Ovary (tissue), 7 donors: ENCODE measurements at regions not wholly inside any gene's neighbourhood (a gene's known extent, or its start where the extent isn't known, plus 50 kb on each side); places are given as distances from the start of the nearest gene placed in this dataset.

Source experiments
- DNase-seq, 5 donors: peaks; one replicate each; pipeline ENCODE4 v3.0.0-alpha.2; 2019 to 2020
- H3K27ac ChIP-seq, 2 donors: fragments of 200-600 bp; one replicate each; pipeline versions ENCODE4 v1.5.1 to v1.8.0; 2019 to 2022
- H3K27me3 ChIP-seq: fragments of 200-600 bp; one replicate; pipeline ENCODE4 v1.8.0; 2022
- H3K36me3 ChIP-seq: fragments of 200-600 bp; sonication (generic); one replicate; pipeline ENCODE4 v1.5.1; 2019
- H3K4me1 ChIP-seq: one replicate; pipeline ENCODE4 v1.8.1; 2013; ENCODE audit warnings: mild to moderate bottlenecking, moderate library complexity; ENCODE audit not compliant: insufficient read depth
- H3K4me3 ChIP-seq: fragments of 200-600 bp; sonication (generic); one replicate; pipeline ENCODE4 v1.5.1; 2017
- H3K9me3 ChIP-seq, 2 donors: fragments of 200-600 bp in 1 of 2; sonication (generic) in 1 of 2; one replicate each; pipeline versions ENCODE4 v1.5.1 to v1.8.1; 2013 to 2019; ENCODE audit warnings: mild to moderate bottlenecking in 1 of 2, moderate library complexity in 1 of 2
- EP300 ChIP-seq: sonication (generic); formaldehyde crosslinking; IDR thresholded peaks from one replicate; pipeline ENCODE4 v1.6.1; 2017; ENCODE audit warnings: antibody characterized with exemption
- POLR2A ChIP-seq: fragments of 450-650 bp; IDR thresholded peaks from one replicate; pipeline ENCODE4 v1.6.1; 2017; ENCODE audit warnings: antibody characterized with exemption, mild to moderate bottlenecking, moderate library complexity
- WGBS, 3 donors: extraction: QIAGEN DNeasy Blood & Tissue Kit in 1 of 3; methylation state at CpG; one replicate each; pipeline versions ENCODE4 v1.1.5 to v1.1.7; 2013 to 2017; 5-methylcytosine and 5-hydroxymethylcytosine counted together
- intact Hi-C, 4 donors: fragments of 100-400 bp; cut with DNase I; formaldehyde crosslinking; loops; one replicate each; pipeline versions ENCODE4 v1.11.0 to v1.15.1; 2022 to 2023
- TF ChIP-seq, protein P1 (sequence below), 3 donors: fragments of 450-650 bp in 2 of 3; fragments of 200-600 bp in 1 of 3; IDR thresholded peaks; one replicate each; pipeline versions ENCODE4 v1.5.1 to v1.8.0; 2016 to 2022; ENCODE audit warnings: antibody characterized with exemption in 3 of 3, mild to moderate bottlenecking in 1 of 3
- donor health status: DM: no; HTN: no; CAD: no; lungs with moderate emphysema.
- donor health status: DM: no; HTN: no; CAD: no.
- donor health status: Bipolar disorder and iron deficiency.
- donor health status: DM: no; HTN: no; CAD: no.
- donor health status: DM: yes; HTN: yes; CAD: no.

DNA sequence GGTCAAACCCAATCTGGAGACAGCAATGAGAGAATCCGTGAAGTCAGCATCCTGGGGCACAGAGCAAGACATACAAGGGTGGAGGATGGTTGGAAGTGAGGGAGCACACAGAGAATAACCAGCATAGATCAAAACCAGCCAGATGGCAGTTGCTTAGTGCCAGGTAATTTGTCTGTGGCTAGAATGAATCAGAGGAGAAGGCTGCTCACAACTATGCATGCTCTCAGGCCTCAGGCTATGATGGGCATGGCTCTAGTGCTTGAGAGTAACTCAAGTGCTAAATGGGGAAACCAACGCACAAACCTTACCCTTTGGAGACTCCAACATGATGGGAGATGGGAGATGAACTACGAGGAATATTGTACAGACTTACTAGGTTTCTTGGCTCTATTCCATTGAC lies 160.8 kb downstream of the DMRT2 start:
- intact Hi-C loops, result no loop called here
- no peak overlapping the region for H3K27ac ChIP-seq
- DNase-seq, result no peak
- H3K4me1 ChIP-seq, result no peaks in the 10 kb centered on the region
- no peaks in the 10 kb centered on the region for H3K27me3 ChIP-seq
- no peaks in the 10 kb centered on the region for H3K36me3 ChIP-seq
- H3K4me3 ChIP-seq, result no peak overlapping the region
- 70 to 94% (median 87%) methylated on average over 3 of the region's 3 CpGs for WGBS, 3 donors
- H3K9me3 ChIP-seq, result no peaks in the 10 kb centered on the region
- TF ChIP-seq, protein P1, sequence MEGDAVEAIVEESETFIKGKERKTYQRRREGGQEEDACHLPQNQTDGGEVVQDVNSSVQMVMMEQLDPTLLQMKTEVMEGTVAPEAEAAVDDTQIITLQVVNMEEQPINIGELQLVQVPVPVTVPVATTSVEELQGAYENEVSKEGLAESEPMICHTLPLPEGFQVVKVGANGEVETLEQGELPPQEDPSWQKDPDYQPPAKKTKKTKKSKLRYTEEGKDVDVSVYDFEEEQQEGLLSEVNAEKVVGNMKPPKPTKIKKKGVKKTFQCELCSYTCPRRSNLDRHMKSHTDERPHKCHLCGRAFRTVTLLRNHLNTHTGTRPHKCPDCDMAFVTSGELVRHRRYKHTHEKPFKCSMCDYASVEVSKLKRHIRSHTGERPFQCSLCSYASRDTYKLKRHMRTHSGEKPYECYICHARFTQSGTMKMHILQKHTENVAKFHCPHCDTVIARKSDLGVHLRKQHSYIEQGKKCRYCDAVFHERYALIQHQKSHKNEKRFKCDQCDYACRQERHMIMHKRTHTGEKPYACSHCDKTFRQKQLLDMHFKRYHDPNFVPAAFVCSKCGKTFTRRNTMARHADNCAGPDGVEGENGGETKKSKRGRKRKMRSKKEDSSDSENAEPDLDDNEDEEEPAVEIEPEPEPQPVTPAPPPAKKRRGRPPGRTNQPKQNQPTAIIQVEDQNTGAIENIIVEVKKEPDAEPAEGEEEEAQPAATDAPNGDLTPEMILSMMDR (IDR thresholded peaks at IDR 0.05), result no peak
- TF ChIP-seq EP300, result no peak
- no peak for TF ChIP-seq POLR2A

DNA sequence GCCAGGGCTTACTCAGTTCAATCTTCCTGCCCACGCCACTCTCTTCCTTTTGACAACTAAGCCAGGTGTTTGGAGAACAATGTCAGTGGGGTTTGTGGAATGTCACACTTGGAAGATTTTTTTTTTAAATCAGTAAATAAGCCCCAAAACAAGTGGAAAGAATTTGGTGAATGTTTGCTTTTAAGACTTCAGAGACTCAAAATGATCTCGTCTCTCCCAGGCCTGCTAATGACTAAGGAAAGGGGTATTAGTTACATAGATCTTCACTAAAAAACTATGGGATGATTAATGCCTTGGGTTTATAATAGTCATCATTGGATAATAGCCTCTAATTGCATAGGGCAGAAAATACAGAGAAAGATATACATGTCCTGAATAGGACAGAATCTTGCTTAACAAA lies 166.4 kb downstream of the DMRT2 start:
- Histone ChIP-seq H3K27ac (no peak overlapping the region), H3K4me3 (no peak overlapping the region), H3K4me1 (no peaks in the 10 kb centered on the region), H3K9me3 (no peaks in the 10 kb centered on the region), H3K27me3 (no peaks in the 10 kb centered on the region), H3K36me3 (no peaks in the 10 kb centered on the region)
- no peak for DNase-seq
- TF ChIP-seq, protein P1 (IDR thresholded peaks at IDR 0.05), result no peak
- TF ChIP-seq EP300, result no peak
- no peak for TF ChIP-seq POLR2A
- intact Hi-C loops, result no loop called here
- 63 to 78% (median 71%) methylated on average over 2 of the region's 2 CpGs for WGBS, 3 donors

DNA sequence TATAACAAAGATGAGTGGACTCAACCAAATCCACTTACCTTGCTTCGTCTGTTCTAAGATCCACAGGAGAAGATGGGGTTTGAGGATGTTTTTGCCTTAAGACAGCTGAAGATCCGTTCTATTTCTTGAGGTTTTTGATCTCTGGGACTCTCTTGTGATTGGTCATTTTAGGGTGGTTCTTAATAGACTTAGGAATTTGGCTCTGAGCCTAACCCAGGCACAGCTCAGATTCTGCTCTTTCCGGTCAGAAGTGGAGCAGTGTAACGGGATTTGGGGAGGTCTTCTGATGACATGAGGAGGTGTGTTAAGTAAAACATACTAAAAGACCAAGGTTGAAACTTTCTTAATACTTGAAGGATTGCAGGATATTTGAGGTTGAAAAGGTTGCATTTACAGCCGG lies 166.9 kb downstream of the DMRT2 start:
- no peaks in the 10 kb centered on the region for H3K9me3 ChIP-seq
- no peaks in the 10 kb centered on the region for H3K36me3 ChIP-seq
- H3K27ac ChIP-seq, result no peak overlapping the region
- H3K4me3 ChIP-seq, result no peak overlapping the region
- TF ChIP-seq POLR2A, result no peak
- no peak for TF ChIP-seq EP300
- TF ChIP-seq, protein P1 (IDR thresholded peaks at IDR 0.05), result no peak
- no peak for DNase-seq
- WGBS, 3 donors, result 45 to 52% (median 48%) methylated on average over 5 of the region's 5 CpGs
- intact Hi-C loops, result no loop called here
- no peaks in the 10 kb centered on the region for H3K4me1 ChIP-seq
- no peaks in the 10 kb centered on the region for H3K27me3 ChIP-seq

DNA sequence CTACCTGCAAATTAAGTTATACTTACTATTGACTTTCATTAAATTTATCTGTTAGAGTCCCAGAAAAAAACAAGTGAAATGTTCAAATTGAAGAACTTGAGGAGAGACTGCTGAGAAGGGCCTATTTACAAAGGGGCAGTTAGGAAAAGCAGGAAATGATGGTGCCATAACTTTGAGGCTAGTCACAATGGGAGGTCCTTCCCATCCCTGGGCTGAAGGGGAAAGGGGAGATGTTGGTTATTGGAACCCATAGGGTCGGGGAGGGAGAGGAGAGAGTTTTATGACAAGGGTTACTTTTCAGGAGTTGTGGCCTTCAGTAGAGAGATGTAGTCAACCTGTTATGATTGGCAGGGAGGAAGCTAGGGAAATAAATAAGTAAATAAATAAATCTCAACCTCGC lies 169.1 kb downstream of the DMRT2 start:
- no peaks in the 10 kb centered on the region for H3K27me3 ChIP-seq
- 87 to 91% (median 88%) methylated on average over 2 of the region's 2 CpGs for WGBS, 3 donors
- H3K4me1 ChIP-seq, result no peaks in the 10 kb centered on the region
- no peak for TF ChIP-seq EP300
- TF ChIP-seq POLR2A, result no peak
- TF ChIP-seq, protein P1 (IDR thresholded peaks at IDR 0.05), result no peak
- H3K36me3 ChIP-seq, result no peaks in the 10 kb centered on the region
- no peaks in the 10 kb centered on the region for H3K9me3 ChIP-seq
- intact Hi-C loops, result no loop called here
- H3K27ac ChIP-seq, result no peak overlapping the region
- no peak for DNase-seq
- no peak overlapping the region for H3K4me3 ChIP-seq

DNA sequence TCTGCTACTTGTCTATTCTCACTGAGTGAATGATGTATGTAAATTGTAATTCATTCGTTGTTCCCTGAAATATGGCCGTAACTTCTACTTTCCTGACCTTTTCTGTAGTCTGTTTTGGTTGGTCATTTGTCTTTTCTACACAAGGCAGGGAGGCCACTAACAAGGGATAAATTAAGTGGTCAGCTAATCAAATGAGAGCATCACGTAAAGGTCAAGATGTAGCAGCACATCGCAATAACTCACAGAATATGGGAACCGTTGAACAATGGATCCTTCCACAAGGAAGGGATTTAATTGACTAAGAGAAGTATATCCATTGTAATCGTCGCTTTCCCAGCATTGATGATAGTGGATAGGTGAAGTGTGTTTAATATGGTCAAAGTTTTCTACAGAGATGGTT lies 171.1 kb downstream of the DMRT2 start:
- no peaks in the 10 kb centered on the region for H3K9me3 ChIP-seq
- DNase-seq, result no peak
- H3K36me3 ChIP-seq, result no peaks in the 10 kb centered on the region
- no peaks in the 10 kb centered on the region for H3K4me1 ChIP-seq
- intact Hi-C loops, result no loop called here
- TF ChIP-seq EP300, result no peak
- no peak for TF ChIP-seq POLR2A
- TF ChIP-seq, protein P1 (IDR thresholded peaks at IDR 0.05), result no peak
- no peak overlapping the region for H3K27ac ChIP-seq
- no peaks in the 10 kb centered on the region for H3K27me3 ChIP-seq
- WGBS, 3 donors, result 58 to 61% (median 60%) methylated on average over 7 of the region's 7 CpGs
- H3K4me3 ChIP-seq, result no peak overlapping the region
